Peyer's patch (tissue), 4 donors: ENCODE measurements at regions not wholly inside any gene's neighbourhood (a gene's known extent, or its start where the extent isn't known, plus 50 kb on each side); places are given as distances from the start of the nearest gene placed in this dataset.
A peak's percentile ranks its signal among the peaks of the same experiment; 100 is the strongest.
"Not testable (repeated sequence)": the region's sequence is repeated elsewhere in the genome, so short reads cannot be mapped to it uniquely, and the experiment has no call there.

Source experiments
- DNase-seq, 3 donors: peaks; one replicate each; pipeline ENCODE4 v3.0.0-alpha.2; 2017 to 2019
- H3K27ac ChIP-seq, 4 donors: fragments of 200-600 bp; sonication (generic); one replicate each; pipeline ENCODE4 v1.5.1; 2016 to 2019
- H3K27me3 ChIP-seq, 2 donors: fragments of 200-600 bp; sonication (generic); one replicate each; pipeline ENCODE4 v1.5.1; 2019
- H3K36me3 ChIP-seq, 3 donors: fragments of 200-600 bp; sonication (generic); one replicate each; pipeline ENCODE4 v1.5.1; 2016 to 2019
- H3K4me1 ChIP-seq, 4 donors: fragments of 200-600 bp; sonication (generic); one replicate each; pipeline ENCODE4 v1.5.1; 2016 to 2019
- H3K4me3 ChIP-seq, 4 donors: fragments of 200-600 bp; sonication (generic); 1 replicate in 3 of 4; 2 replicates in 1 of 4; pipeline ENCODE4 v1.5.1; 2016 to 2019; ENCODE audit warnings: mild to moderate bottlenecking in 1 of 4
- H3K9me3 ChIP-seq, 4 donors: fragments of 200-600 bp; sonication (generic); one replicate each; pipeline ENCODE4 v1.5.1; 2016 to 2019; ENCODE audit warnings: mild to moderate bottlenecking in 1 of 4
- TF ChIP-seq, protein P1 (sequence below), 6 experiments: fragments of 450-650 bp in 4 of 6; fragments of 200-600 bp in 2 of 6; sonication (generic) in 1 of 6; IDR thresholded peaks; one replicate each; pipeline ENCODE4 v1.5.1; 2017 to 2019; ENCODE audit warnings: antibody characterized with exemption in 6 of 6, mild to moderate bottlenecking in 3 of 6, moderate library complexity in 1 of 6

DNA sequence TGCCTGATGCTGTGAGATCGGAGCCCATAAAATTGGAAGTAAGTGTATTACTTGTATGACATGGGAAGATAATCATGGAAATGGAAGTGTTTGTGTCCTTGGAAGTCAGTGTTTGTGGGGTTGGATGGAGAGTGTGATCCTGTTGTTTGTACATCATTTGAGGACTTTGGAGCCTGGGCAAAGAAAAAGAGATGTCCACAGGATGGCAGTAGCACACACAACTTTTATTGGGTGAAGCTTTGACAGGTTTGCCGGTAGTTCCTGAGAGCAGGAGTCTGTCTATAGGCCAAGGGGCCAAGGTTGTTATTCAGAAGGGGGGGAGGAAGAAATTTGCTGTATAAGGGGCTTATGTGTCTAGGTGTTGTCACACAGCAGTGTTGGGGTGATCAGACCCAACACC is 533.3 kb downstream of the RPIA start:
- H3K36me3 ChIP-seq, result not testable (repeated sequence)
- TF ChIP-seq, protein P1, sequence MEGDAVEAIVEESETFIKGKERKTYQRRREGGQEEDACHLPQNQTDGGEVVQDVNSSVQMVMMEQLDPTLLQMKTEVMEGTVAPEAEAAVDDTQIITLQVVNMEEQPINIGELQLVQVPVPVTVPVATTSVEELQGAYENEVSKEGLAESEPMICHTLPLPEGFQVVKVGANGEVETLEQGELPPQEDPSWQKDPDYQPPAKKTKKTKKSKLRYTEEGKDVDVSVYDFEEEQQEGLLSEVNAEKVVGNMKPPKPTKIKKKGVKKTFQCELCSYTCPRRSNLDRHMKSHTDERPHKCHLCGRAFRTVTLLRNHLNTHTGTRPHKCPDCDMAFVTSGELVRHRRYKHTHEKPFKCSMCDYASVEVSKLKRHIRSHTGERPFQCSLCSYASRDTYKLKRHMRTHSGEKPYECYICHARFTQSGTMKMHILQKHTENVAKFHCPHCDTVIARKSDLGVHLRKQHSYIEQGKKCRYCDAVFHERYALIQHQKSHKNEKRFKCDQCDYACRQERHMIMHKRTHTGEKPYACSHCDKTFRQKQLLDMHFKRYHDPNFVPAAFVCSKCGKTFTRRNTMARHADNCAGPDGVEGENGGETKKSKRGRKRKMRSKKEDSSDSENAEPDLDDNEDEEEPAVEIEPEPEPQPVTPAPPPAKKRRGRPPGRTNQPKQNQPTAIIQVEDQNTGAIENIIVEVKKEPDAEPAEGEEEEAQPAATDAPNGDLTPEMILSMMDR (IDR thresholded peaks at IDR 0.05), result peak in 3 of 6 experiments; percentile 13 to 22 (median 21)

DNA sequence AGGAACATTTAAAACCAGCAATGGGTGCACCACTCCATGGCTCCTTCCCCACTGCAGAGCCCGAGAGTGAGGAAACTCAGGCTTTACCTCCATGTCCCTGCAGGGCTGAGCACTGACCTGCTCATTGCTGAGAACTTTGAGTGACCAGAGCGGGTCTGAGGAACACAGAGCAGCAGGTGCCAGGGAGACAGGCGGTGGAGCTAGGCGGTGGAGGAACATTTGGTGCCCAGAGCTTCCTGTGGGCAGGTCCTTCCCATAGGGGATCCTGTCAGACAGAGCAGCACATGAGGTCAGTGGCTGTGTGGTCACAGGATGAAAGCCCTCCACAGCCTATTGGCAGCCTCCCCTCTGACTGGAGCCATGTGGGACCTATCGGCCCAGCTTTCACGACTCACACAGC is 538.5 kb downstream of the RPIA start:
- H3K4me3 ChIP-seq, H3K4me1 ChIP-seq, H3K9me3 ChIP-seq, H3K27ac ChIP-seq, DNase-seq, H3K36me3 ChIP-seq, H3K27me3 ChIP-seq: not testable (repeated sequence)

More for the DNA sequence above, 533.3 kb downstream of the RPIA start:
- H3K27ac ChIP-seq, H3K4me1 ChIP-seq, H3K27me3 ChIP-seq, H3K9me3 ChIP-seq, H3K4me3 ChIP-seq, DNase-seq: not testable (repeated sequence)

DNA sequence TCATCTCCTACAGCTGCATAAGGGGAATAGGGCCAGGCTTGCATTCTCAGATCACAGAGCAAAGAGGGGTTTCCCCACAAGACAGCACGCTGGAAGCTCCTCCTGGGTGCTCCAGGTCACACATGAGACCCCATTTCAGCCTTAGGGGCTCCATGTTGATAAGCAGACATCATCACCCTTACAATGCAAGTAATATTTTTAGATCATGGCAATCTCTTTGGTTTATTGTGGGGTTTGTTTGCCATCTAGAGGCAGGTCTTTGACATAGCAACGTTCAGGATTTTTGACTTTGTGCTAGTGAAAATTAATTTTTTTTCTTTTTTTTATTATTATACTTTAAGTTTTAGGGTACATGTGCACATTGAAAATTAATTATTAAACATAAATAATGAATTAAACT is 539.8 kb downstream of the RPIA start:
- DNase-seq, H3K27me3 ChIP-seq, H3K4me3 ChIP-seq, H3K27ac ChIP-seq, H3K4me1 ChIP-seq, H3K9me3 ChIP-seq, H3K36me3 ChIP-seq: not testable (repeated sequence)

DNA sequence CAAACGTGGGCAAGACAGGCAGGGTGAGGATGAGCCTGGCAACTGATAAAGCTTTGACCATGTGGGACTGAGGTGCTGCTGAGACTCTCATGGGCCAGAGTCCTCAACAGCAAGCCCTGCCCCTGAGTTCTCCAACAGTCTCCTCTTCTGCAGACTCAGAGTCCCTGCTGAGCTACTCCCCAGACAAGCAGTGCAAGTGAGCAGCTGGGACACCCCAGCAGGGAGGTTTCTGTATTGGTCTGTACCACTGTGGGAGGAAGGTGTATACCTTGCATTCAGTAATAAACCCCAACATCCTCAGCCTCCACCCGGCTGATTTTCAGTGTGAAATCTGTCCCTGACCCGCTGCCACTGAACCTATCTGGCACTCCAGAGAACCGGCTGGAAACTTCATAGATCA is 542.5 kb downstream of the RPIA start:
- DNase-seq, H3K9me3 ChIP-seq, H3K36me3 ChIP-seq, H3K4me3 ChIP-seq, H3K4me1 ChIP-seq, H3K27me3 ChIP-seq, H3K27ac ChIP-seq: not testable (repeated sequence)

DNA sequence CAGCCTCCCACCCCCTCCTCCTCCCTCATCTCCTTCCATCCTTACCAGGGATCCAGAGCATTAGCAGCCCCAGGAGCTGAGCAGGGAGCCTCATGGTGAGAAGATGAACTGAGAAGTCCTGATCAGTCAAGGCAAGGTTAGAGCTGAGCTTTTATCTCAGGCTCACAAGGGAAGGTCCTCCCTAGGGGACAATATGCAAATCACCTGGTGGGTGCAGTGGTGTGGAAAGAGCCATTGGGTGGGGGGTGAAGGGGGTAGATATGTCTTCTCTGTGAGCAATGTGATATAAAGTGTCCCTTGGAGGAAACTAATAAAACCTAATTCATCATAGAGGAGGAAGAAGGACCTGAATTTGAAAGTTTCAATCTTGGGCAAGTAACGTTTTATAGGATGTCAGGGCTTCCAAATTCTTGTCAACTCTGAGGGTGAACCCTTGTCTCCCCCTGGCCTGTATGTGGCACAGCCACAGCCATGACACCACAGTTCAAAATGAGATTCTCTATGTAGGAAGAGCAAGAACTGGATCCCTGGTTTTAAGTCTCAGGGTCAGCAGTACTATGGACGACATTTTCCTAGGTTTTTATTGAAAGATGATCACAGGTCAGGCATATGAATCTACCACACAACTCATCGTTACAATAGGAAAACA is 543.5 kb downstream of the RPIA start:
- H3K9me3 ChIP-seq, H3K4me1 ChIP-seq, H3K27ac ChIP-seq, H3K27me3 ChIP-seq, H3K36me3 ChIP-seq, H3K4me3 ChIP-seq, DNase-seq: not testable (repeated sequence)

DNA sequence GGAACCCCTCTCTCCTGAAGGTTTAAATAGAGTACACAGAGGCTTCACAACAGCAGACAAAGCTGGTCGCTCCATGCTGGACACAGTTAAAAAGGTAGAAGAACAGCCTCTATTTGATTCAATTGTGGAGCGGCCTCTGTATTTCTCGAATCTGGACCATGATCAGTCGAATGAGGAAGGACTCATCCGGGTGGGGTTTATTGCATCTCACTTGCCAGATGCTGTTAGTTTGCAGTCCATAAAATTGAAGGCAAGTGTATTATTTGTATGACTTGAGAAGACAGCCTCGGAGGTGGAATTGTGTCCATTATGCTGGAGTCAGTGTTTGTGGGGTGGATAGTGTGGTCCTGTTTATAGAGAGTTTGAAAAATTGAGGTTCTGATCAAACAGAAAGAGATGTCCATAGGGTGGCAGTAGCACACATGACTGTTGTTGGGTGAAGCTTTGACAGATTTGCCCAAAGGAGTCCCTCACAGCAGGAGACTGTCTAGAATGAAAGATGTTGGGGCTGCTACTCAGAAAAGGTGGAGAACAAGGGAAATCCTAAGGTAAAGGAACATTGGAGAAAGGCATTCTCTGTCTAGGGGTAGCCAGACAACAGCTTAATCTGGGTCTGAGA is 545.5 kb downstream of the RPIA start:
- not testable (repeated sequence) for H3K27ac ChIP-seq, DNase-seq, H3K36me3 ChIP-seq, H3K4me1 ChIP-seq, H3K4me3 ChIP-seq, H3K9me3 ChIP-seq, H3K27me3 ChIP-seq

DNA sequence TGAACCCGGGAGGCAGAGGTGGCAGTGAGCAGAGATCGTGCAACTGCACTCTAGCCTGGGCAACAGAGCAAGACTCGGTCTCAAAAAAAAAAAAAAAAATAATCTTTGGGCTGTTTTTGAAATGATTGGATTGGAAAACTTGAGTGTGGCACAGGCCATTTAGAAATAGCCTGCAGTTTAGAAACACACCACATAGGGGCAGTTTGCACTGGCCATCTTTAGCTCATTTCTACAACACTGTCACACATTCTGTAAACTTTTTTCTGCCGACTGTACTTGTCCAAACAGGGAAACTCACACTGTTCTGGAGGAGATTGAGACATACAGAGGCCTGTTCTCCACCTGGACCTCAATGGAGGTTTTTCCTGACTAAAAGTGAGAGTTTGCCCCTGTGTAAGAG is 546.3 kb downstream of the RPIA start:
- H3K4me1 ChIP-seq, H3K9me3 ChIP-seq, H3K27me3 ChIP-seq, H3K4me3 ChIP-seq, H3K27ac ChIP-seq, DNase-seq, H3K36me3 ChIP-seq: not testable (repeated sequence)

DNA sequence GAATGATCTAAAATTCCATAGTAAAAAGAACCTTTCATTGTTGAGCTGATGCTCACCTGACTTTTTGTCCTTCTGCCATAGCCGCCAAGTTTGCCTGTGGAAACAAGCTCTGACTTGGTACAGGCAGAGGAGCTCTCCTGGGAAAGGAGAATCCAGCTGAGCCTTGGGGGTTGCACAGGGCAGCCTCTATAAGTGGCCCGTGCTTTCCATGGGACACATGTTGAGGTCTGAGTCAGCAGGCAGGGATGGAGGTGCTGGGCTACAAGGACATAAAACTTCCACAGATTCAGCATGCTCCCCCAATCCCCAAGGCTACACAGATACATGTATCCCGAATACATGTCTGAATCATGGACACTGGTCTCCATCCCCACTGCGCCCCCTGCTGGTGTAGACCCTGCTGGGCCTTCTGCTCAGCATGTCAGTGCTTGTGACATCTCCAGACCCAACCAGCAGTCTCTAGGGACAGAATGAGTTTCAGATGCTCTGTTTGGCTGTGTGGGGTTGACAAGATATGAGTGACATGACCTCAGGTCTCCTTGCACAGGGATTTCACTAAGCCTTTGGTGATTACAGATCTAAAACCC is 551.7 kb downstream of the RPIA start:
- not testable (repeated sequence) for H3K27ac ChIP-seq, DNase-seq, H3K36me3 ChIP-seq, H3K27me3 ChIP-seq, H3K4me3 ChIP-seq, H3K4me1 ChIP-seq, H3K9me3 ChIP-seq
- TF ChIP-seq, protein P1 (IDR thresholded peaks at IDR 0.05), result peak in 4 of 6 experiments; percentile 15 to 37 (median 34)

DNA sequence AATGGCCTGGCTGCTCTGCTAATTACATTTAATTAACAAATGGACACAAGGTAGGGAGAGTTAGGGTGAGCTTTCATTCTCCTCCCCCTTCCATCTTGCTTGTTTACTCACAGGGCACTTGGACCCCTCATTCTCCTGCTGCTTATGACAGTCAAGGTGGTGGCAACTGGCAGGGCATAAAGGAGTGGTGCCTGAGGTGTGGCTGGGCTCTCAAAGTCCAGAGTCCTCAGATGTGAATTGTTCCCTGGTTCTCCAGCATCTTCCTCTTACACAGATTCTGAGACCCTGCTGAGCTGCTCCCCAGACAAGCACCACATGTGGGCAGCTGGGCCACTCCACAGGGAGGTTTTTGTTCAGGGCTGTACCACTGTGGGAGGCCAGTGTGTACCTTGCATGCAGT is 552.9 kb downstream of the RPIA start:
- H3K36me3 ChIP-seq, H3K27ac ChIP-seq, H3K4me1 ChIP-seq, H3K4me3 ChIP-seq, H3K27me3 ChIP-seq, H3K9me3 ChIP-seq: not testable (repeated sequence)
- DNase-seq, result peak in 1 of 3 donors; percentile 47

DNA sequence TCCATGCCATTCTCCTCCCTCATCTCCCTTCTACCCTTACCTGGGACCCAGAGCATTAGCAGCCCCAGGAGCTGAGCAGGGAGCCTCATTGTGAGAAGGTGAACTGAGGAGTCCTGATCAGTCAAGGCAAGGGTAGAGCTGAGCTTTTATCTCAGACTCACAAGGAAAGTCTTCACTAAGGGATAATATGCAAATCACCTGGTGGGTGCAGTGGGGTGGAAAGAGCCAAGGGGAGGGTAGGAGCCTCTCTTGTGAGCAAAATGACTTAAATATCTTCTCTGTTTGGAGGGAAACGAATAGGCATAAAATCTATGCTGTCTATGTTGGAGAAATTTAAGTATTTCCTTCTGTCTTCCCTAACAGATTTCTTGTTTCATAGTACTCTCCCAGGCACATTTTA is 554.0 kb downstream of the RPIA start:
- H3K36me3 ChIP-seq, result not testable (repeated sequence)

DNA sequence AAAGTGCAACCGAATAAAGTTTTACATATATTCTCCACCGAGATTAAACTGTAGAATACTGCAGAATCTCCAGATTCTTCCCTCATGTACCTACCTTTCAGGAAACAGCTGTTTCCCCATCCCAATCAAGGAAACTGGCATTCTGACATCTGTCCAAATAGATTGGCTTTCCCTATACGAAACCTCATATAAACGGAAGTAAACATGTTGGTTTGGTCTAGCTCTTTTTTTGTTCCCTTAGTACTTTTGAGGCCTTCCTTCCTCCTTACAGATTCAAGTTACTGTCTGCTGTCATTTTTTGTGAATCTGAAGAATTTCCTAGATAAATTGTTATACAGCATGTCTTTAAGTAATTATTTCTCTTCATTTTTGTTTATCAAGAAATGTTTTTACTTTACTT is 554.6 kb downstream of the RPIA start:
- not testable (repeated sequence) for H3K4me3 ChIP-seq, H3K27me3 ChIP-seq, H3K9me3 ChIP-seq, DNase-seq, H3K36me3 ChIP-seq, H3K27ac ChIP-seq, H3K4me1 ChIP-seq

More for the DNA sequence above, 554.0 kb downstream of the RPIA start:
- peak in 2 of 3 donors; percentile 61 to 63 for DNase-seq
- H3K4me1 ChIP-seq, H3K4me3 ChIP-seq, H3K27me3 ChIP-seq, H3K9me3 ChIP-seq: not testable (repeated sequence)
- peak overlapping the region in 1 of 4 donors; percentile 42 for H3K27ac ChIP-seq

DNA sequence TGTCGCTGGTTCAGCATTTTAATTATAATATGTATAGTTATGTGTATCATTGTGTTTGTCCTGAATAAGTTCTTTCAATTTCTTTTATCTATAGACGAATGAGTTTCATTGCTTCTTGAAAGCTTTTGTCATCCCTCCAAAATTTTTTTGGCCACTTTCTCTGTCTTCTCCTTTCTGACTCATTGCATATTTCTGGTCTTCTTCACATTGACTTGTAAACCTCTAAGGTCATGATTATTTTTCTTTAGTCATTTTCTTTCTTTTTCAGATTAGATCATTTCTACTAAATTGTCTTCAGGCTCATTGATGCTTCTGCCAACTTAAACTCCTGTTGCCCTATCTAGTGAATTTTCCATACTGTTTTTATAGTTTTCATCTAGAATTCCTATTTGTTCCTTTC is 555.1 kb downstream of the RPIA start:
- H3K9me3 ChIP-seq, H3K4me3 ChIP-seq, H3K27ac ChIP-seq, DNase-seq, H3K36me3 ChIP-seq, H3K4me1 ChIP-seq, H3K27me3 ChIP-seq: not testable (repeated sequence)

DNA sequence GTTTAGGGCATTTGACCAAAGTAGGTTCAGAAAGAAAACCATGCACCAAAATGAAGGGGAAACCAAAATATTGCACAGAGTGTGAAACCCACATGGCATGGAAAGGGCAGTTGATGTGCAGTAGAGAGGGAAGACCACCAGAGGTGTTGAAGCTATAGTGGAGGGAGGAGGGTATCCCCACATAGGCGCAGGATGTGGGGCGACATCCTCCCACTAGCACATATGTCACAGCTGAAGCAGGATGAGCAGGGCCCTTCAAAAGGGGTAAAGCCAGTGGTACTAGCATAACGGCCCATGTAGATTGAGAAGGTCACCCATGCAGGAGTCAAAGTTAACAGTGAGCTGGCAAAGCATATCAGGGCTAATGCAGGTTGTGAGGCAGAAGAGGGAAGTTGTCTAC is 563.5 kb downstream of the RPIA start:
- not testable (repeated sequence) for H3K9me3 ChIP-seq, H3K4me1 ChIP-seq, DNase-seq, H3K4me3 ChIP-seq, H3K27ac ChIP-seq, H3K27me3 ChIP-seq, H3K36me3 ChIP-seq
